AG04450 (cell line): ENCODE measurements at regions not wholly inside any gene's neighbourhood (a gene's known extent, or its start where the extent isn't known, plus 50 kb on each side); places are given as distances from the start of the nearest gene placed in this dataset.

Source experiments
- CTCF ChIA-PET: fragments of 300-600, 350-600 bp; formaldehyde crosslinking; extraction: SDS; loops from one replicate; lab custom pipeline; 2022; ENCODE audit warnings: antibody characterized with exemption, inconsistent platforms; lab: Charles Lee
- POLR2A ChIA-PET: fragments of 350-600 bp; formaldehyde crosslinking; extraction: SDS; loops from one replicate; lab custom pipeline; 2021; ENCODE audit warnings: antibody characterized with exemption, inconsistent platforms; lab: Yijun Ruan, JAX
- DNase-seq: peaks from one replicate; pipeline ENCODE4 v3.0.0-alpha.2; 2011; ENCODE audit warnings: low read depth, low spot score
- H3K27ac ChIP-seq: one replicate; pipeline ENCODE4 v1.5.1; 2012; ENCODE audit warnings: low read depth, low read length, control low read depth
- H3K27me3 ChIP-seq: one replicate; pipeline ENCODE4 v1.6.0; 2012; ENCODE audit warnings: low read length; ENCODE audit not compliant: control insufficient read depth, insufficient read depth
- H3K4me3 ChIP-seq: 2 replicates; pipeline ENCODE4 v1.5.1; 2011; ENCODE audit warnings: mild to moderate bottlenecking, low read depth, low read length, control low read depth
- H3K9me3 ChIP-seq: 2 replicates; pipeline ENCODE4 v1.5.1; 2012; ENCODE audit warnings: low read length; ENCODE audit not compliant: control insufficient read depth, insufficient read depth
- CTCF ChIP-seq: IDR thresholded peaks from 2 replicates; pipeline ENCODE4 v1.5.1; 2011; ENCODE audit warnings: low read depth, low read length, control low read depth, inconsistent platforms

DNA sequence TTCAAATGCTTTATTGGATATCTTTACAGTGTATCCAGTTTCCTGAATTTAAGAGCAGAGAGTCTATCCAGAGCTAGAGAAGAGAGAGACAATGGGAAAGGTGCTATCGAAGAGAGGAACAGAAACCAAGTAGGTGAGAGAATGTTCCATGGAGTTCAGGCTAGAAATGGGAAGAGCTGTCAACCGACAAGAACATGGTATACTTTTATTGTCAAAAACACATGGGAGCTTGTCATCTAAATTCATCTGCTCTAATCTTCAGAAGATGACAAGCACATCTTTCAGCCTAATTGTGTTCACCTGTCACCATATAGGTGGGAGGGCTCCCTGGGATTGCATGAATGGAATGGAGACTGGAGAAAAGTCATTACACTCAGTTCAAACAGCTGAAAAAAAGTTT lies 690.4 kb upstream of the LRATD1 start:
- no peak for DNase-seq
- Histone ChIP-seq H3K27me3 (no peaks in the 10 kb centered on the region), H3K27ac (no peak overlapping the region), H3K4me3 (no peak overlapping the region), H3K9me3 (peaks cover 4% of the 10 kb centered on the region)
- no peak for TF ChIP-seq CTCF
- ChIA-PET POLR2A (no interaction called here), CTCF (no interaction called here)

- Histone ChIP-seq H3K27me3 (no peaks in the 10 kb centered on the region), H3K27ac (no peak overlapping the region), H3K9me3 (peaks cover 2% of the 10 kb centered on the region; the same call in 1 of the 2 replicates), H3K4me3 (no peak overlapping the region)
- ChIA-PET CTCF (no interaction called here), POLR2A (no interaction called here)
- no peak for DNase-seq
- no peak for TF ChIP-seq CTCF
Measured at GRCh38 chr2:13950761-13951160, 681.8 kb upstream of the LRATD1 start.

GRCh38 chr2:13968811-13969210 lies 663.7 kb upstream of the LRATD1 start:
- POLR2A ChIA-PET = no interaction called here
- peaks cover 11% of the 10 kb centered on the region; the same call in 1 of the 2 replicates for H3K9me3 ChIP-seq
- H3K27ac ChIP-seq = no peak overlapping the region
- CTCF ChIA-PET = no interaction called here
- no peaks in the 10 kb centered on the region for H3K27me3 ChIP-seq
- H3K4me3 ChIP-seq = no peak overlapping the region
- TF ChIP-seq CTCF = no peak
- DNase-seq = no peak

GRCh38 chr2:13986119-13986720 lies 646.3 kb upstream of the LRATD1 start:
- CTCF ChIA-PET = no interaction called here

GRCh38 chr2:13996527-13996926 lies 636.0 kb upstream of the LRATD1 start:
- Histone ChIP-seq H3K27me3 (no peaks in the 10 kb centered on the region), H3K4me3 (no peak overlapping the region), H3K27ac (no peak overlapping the region), H3K9me3 (peaks cover 5% of the 10 kb centered on the region; the same call in 1 of the 2 replicates)
- TF ChIP-seq CTCF = no peak
- DNase-seq = no peak
- ChIA-PET CTCF (no interaction called here), POLR2A (no interaction called here)

More at GRCh38 chr2:13986119-13986720, 646.3 kb upstream of the LRATD1 start:
- no peak for TF ChIP-seq CTCF
- H3K4me3 ChIP-seq = no peak overlapping the region
- H3K9me3 ChIP-seq = peaks cover 3% of the 10 kb centered on the region
- POLR2A ChIA-PET = no interaction called here
- no peak for DNase-seq
- H3K27me3 ChIP-seq = no peaks in the 10 kb centered on the region
- H3K27ac ChIP-seq = no peak overlapping the region
